HCT116 (cell line): ENCODE measurements at regions not wholly inside any gene's neighbourhood (a gene's known extent, or its start where the extent isn't known, plus 50 kb on each side); places are given as distances from the start of the nearest gene placed in this dataset.

Experiments used
- ATAC-seq: fragments of 200-7000 bp; cut with Tn5 transposase; 2 replicates; pipeline ENCODE4 v1.9.1; 2020; ENCODE audit warnings: mild to moderate bottlenecking, moderate library complexity
- BruUV-seq: library from RNA; stranded (reverse); fragments of 400-500 nt; replicated peaks from 2 replicates; lab custom pipeline; 2021; lab: Mats Ljungman, UMichigan
- CTCF ChIA-PET: fragments of 300-600 bp; sonication (Branson Sonifier 250); formaldehyde crosslinking; loops from one replicate; lab custom pipeline; 2021; ENCODE audit warnings: antibody characterized with exemption; lab: Charles Lee
- POLR2A ChIA-PET: fragments of 300-600, 350-600 bp; sonication (Branson Sonifier 250); formaldehyde crosslinking; loops from one replicate; lab custom pipeline; 2021; ENCODE audit warnings: antibody characterized with exemption; lab: Charles Lee
- RAD21 ChIA-PET, 2 experiments: fragments of 300-600 bp; sonication (Branson Sonifier 250); formaldehyde crosslinking; loops; one replicate each; lab custom pipeline; 2023; ENCODE audit warnings: low total read pairs in 2 of 2; ENCODE audit not compliant: uncharacterized antibody in 2 of 2, unreplicated experiment in 2 of 2, low non-redundant PET in 1 of 2; lab: Charles Lee
- DNase-seq: peaks from one replicate; pipeline ENCODE4 v3.0.0-alpha.2; 2010; ENCODE audit warnings: low read depth, low spot score
- H2AFZ ChIP-seq: fragments of 200-600 bp; shearing (Covaris generic), sonication (generic); 2 replicates; pipeline ENCODE4 v1.6.1; 2017; ENCODE audit warnings: low read depth, mixed run types, mixed read lengths, antibody characterized with exemption, low read length; ENCODE audit not compliant: poor library complexity, severe bottlenecking
- H3K27ac ChIP-seq: 2 replicates; pipeline ENCODE4 v1.5.1; 2012; ENCODE audit warnings: low read depth, low read length
- H3K27me3 ChIP-seq: fragments of 200-600 bp; sonication (generic); 2 replicates; pipeline ENCODE4 v1.6.1; 2016; ENCODE audit warnings: mixed run types, low read length, mixed read lengths; ENCODE audit not compliant: insufficient read depth
- H3K36me3 ChIP-seq, 2 experiments: fragments of 200-500 bp in 1 of 2; fragments of 200-600 bp in 1 of 2; sonication (Bioruptor generic) in 1 of 2; sonication (generic) in 1 of 2; 2 replicates each; pipeline versions ENCODE4 v1.5.1 to v1.6.1; 2014 to 2016; ENCODE audit warnings: low read length in 2 of 2, inconsistent platforms in 1 of 2, mixed read lengths in 1 of 2, mixed run types in 1 of 2; ENCODE audit not compliant: insufficient read depth in 2 of 2, control insufficient read depth in 1 of 2
- H3K4me1 ChIP-seq, 2 experiments: fragments of 200-600 bp in 1 of 2; sonication (generic) in 1 of 2; 2 replicates each; pipeline versions ENCODE4 v1.5.1 to v1.6.1; 2012 to 2017; ENCODE audit warnings: low read length in 2 of 2, inconsistent platforms in 1 of 2, mild to moderate bottlenecking in 1 of 2, mixed read lengths in 1 of 2, mixed run types in 1 of 2, moderate library complexity in 1 of 2; ENCODE audit not compliant: insufficient read depth in 2 of 2, control insufficient read depth in 1 of 2
- H3K4me2 ChIP-seq: fragments of 200-600 bp; sonication (generic); 2 replicates; pipeline ENCODE4 v1.6.1; 2017; ENCODE audit warnings: mixed run types, low read length, mixed read lengths
- H3K4me3 ChIP-seq, 2 experiments: fragments of 200-600 bp in 1 of 2; sonication (generic) in 1 of 2; replicated peaks in 1 of 2; 2 replicates each; pipeline ENCODE4 v1.5.1; 2011 to 2016; ENCODE audit warnings: low read length in 2 of 2, control low read depth in 1 of 2, low read depth in 1 of 2, mild to moderate bottlenecking in 1 of 2, mixed read lengths in 1 of 2, mixed run types in 1 of 2
- H3K79me2 ChIP-seq: fragments of 200-600 bp; sonication (generic); 2 replicates; pipeline ENCODE4 v1.6.1; 2017; ENCODE audit warnings: mild to moderate bottlenecking, mixed run types, low read length, moderate library complexity, mixed read lengths; ENCODE audit not compliant: insufficient read depth
- H3K9ac ChIP-seq: fragments of 200-600 bp; sonication (generic); 2 replicates; pipeline ENCODE4 v1.6.1; 2016; ENCODE audit warnings: low read length, mixed read lengths
- H3K9me2 ChIP-seq: fragments of 200-600 bp; sonication (generic), shearing (Covaris generic); 2 replicates; pipeline ENCODE4 v1.6.1; 2017; ENCODE audit warnings: mixed run types, mild to moderate bottlenecking, moderate library complexity; ENCODE audit not compliant: insufficient read depth
- H3K9me3 ChIP-seq, 2 experiments: fragments of 200-500 bp in 1 of 2; fragments of 200-600 bp in 1 of 2; sonication (Bioruptor generic) in 1 of 2; sonication (generic) in 1 of 2; 2 replicates each; pipeline ENCODE4 v1.6.1; 2014 to 2017; ENCODE audit warnings: low read length in 2 of 2, mixed read lengths in 2 of 2, inconsistent platforms in 1 of 2, low read depth in 1 of 2, mild to moderate bottlenecking in 1 of 2, mixed run types in 1 of 2, moderate library complexity in 1 of 2; ENCODE audit not compliant: control insufficient read depth in 1 of 2, insufficient read depth in 1 of 2
- H4K20me1 ChIP-seq: fragments of 200-600 bp; sonication (generic), shearing (Covaris generic); 2 replicates; pipeline ENCODE4 v1.6.1; 2017; ENCODE audit warnings: mixed run types, mild to moderate bottlenecking, moderate library complexity; ENCODE audit not compliant: insufficient read depth
- ATF3 ChIP-seq: IDR thresholded peaks from 2 replicates; pipeline ENCODE4 v1.6.1; 2012
- CTCF ChIP-seq, 3 experiments: fragments of 200-600 bp in 1 of 3; sonication (generic) in 1 of 3; IDR thresholded peaks in 2 of 3; conservative IDR thresholded peaks in 1 of 3; 2 replicates each; pipeline ENCODE4 v1.5.1; 2012 to 2017; ENCODE audit warnings: low read depth in 2 of 3, low read length in 2 of 3, antibody characterized with exemption in 1 of 3, borderline replicate concordance in 1 of 3, control low read depth in 1 of 3, mild to moderate bottlenecking in 1 of 3, mixed read lengths in 1 of 3, mixed run types in 1 of 3, moderate library complexity in 1 of 3; ENCODE audit not compliant: insufficient read depth in 1 of 3
- EZH2 ChIP-seq: fragments of 200-600 bp; sonication (generic); IDR thresholded peaks from 2 replicates; pipeline ENCODE4 v1.6.1; 2017; ENCODE audit warnings: antibody characterized with exemption, mixed run types
- EZH2phosphoT487 ChIP-seq: fragments of 200-600 bp; IDR thresholded peaks from 2 replicates; pipeline ENCODE4 v1.6.1; 2018; ENCODE audit warnings: antibody characterized with exemption, borderline replicate concordance
- JUND ChIP-seq: IDR thresholded peaks from 2 replicates; pipeline ENCODE4 v1.6.1; 2012
- POLR2A ChIP-seq: IDR thresholded peaks from 2 replicates; pipeline ENCODE4 v1.7.0; 2011; ENCODE audit warnings: borderline replicate concordance; ENCODE audit not compliant: insufficient read depth, insufficient read length; ENCODE audit errors: extremely low read depth
- POLR2AphosphoS5 ChIP-seq: IDR thresholded peaks from 2 replicates; pipeline ENCODE4 v1.6.1; 2011; ENCODE audit warnings: mild to moderate bottlenecking, low read depth, low read length, moderate library complexity
- SRF ChIP-seq: IDR thresholded peaks from 2 replicates; pipeline ENCODE4 v1.6.1; 2012; ENCODE audit warnings: low read depth
- TCF7L2 ChIP-seq: IDR thresholded peaks from 2 replicates; pipeline ENCODE4 v1.7.0; 2011; ENCODE audit warnings: borderline replicate concordance, inconsistent platforms; ENCODE audit not compliant: insufficient read depth, insufficient read length; ENCODE audit errors: extremely low read depth
- ZBTB33 ChIP-seq: IDR thresholded peaks from 2 replicates; pipeline ENCODE4 v1.6.1; 2011; ENCODE audit warnings: mild to moderate bottlenecking, low read length, moderate library complexity; ENCODE audit not compliant: insufficient replicate concordance; ENCODE audit errors: extremely low read depth
- ZFX ChIP-seq: fragments of 450-650 bp; IDR thresholded peaks from 2 replicates; pipeline ENCODE4 v1.6.1; 2017
- intact Hi-C: fragments of 100-400 bp; cut with micrococcal nuclease; formaldehyde crosslinking; loops from 2 replicates; pipeline ENCODE4 v1.10.0; 2022

GRCh38 chr15:39430389-39430788 is 150.5 kb upstream of the THBS1 start (continued):
- no peak for TF ChIP-seq ZBTB33
- no peak for TF ChIP-seq EZH2
- TF ChIP-seq, all 23 proteins: peak for 0

GRCh38 chr15:39431376-39431775 is 149.5 kb upstream of the THBS1 start:
- Histone ChIP-seq H3K4me1 (no peaks in the 10 kb centered on the region), H2AFZ (no peak overlapping the region), H3K9ac (no peak overlapping the region), H3K9me2 (no peaks in the 10 kb centered on the region), H3K4me3 (no peak overlapping the region), H3K27ac (no peak overlapping the region), H3K79me2 (no peaks in the 10 kb centered on the region), H4K20me1 (no peaks in the 10 kb centered on the region), H3K9me3 (no peaks in the 10 kb centered on the region), H3K4me2 (no peak overlapping the region), H3K27me3 (no peaks in the 10 kb centered on the region), H3K36me3 (no peaks in the 10 kb centered on the region)
- intact Hi-C loops = no loop called here
- no TSS peak for BruUV-seq
- TF ChIP-seq EZH2phosphoT487 (no peak), ZBTB33 (no peak), EZH2 (no peak), ZFX (no peak), POLR2A (no peak), TCF7L2 (no peak), POLR2AphosphoS5 (no peak), JUND (no peak), ATF3 (no peak), SRF (no peak), CTCF (IDR thresholded peaks at IDR 0.05 in 2 of 3, conservative IDR thresholded peaks at IDR 0.05 in 1 of 3; ENCODE audit: borderline replicate concordance in 1 of 3, insufficient read depth in 1 of 3, low read depth in 2 of 3, low read length in 2 of 3) (no peak)
- CTCF ChIA-PET = no interaction called here
- RAD21 ChIA-PET = no interaction called here
- POLR2A ChIA-PET = no interaction called here
- DNase-seq = no peak
- no peak for ATAC-seq
